Right cardiac atrium (tissue), 5 donors: ENCODE measurements at regions not wholly inside any gene's neighbourhood (a gene's known extent, or its start where the extent isn't known, plus 50 kb on each side); places are given as distances from the start of the nearest gene placed in this dataset.
A peak's percentile ranks its signal among the peaks of the same experiment; 100 is the strongest.

ENCODE experiments used
- ATAC-seq, 2 donors: fragments of 200-7000 bp; cut with Tn5 transposase; one replicate each; pipeline versions ENCODE4 v1.8.0 to v1.9.1; 2020; ENCODE audit warnings: moderate library complexity in 2 of 2, mild to moderate bottlenecking in 1 of 2
- DNase-seq, 3 donors: peaks; one replicate each; pipeline ENCODE4 v3.0.0-alpha.2; 2020
- H3K27ac ChIP-seq: one replicate; pipeline ENCODE4 v1.5.1; 2013; ENCODE audit warnings: mild to moderate bottlenecking, low read length, control low read depth, moderate library complexity
- H3K27me3 ChIP-seq: one replicate; pipeline ENCODE4 v1.6.1; 2013; ENCODE audit not compliant: control insufficient read depth, insufficient read depth
- H3K4me1 ChIP-seq: one replicate; pipeline ENCODE4 v1.6.1; 2013; ENCODE audit warnings: low read length; ENCODE audit not compliant: control insufficient read depth, insufficient read depth
- H3K4me3 ChIP-seq: one replicate; pipeline ENCODE4 v1.5.1; 2013; ENCODE audit warnings: low read length, control low read depth
- H3K9me3 ChIP-seq: one replicate; pipeline ENCODE4 v1.6.1; 2013; ENCODE audit warnings: low read length; ENCODE audit not compliant: control insufficient read depth
- WGBS: extraction: QIAGEN DNeasy Blood & Tissue Kit; methylation state at CpG from one replicate; pipeline ENCODE4 v1.1.7; 2013; 5-methylcytosine and 5-hydroxymethylcytosine counted together
- intact Hi-C, 4 donors: fragments of 100-400 bp; cut with DNase I; formaldehyde crosslinking; loops; one replicate each; pipeline versions ENCODE4 v1.11.0 to v1.14.0; 2022 to 2023
- donor health status: healthy with polysubstance abuse.
- donor health status: DM: no; HTN: yes; CAD: no.
- donor health status: DM: no; HTN: no; CAD: no.
- donor health status: DM: no; HTN: yes; CAD: no; lungs with severe emphysema.
- donor health status: DM: yes; HTN: yes; CAD: no.

- 66% methylated on average over 6 of the region's 6 CpGs for WGBS
- H3K4me1 ChIP-seq = no peaks in the 10 kb centered on the region
- no peak for DNase-seq
- no peak for ATAC-seq
- H3K4me3 ChIP-seq = no peak overlapping the region
- no peak overlapping the region for H3K27ac ChIP-seq
- intact Hi-C loops = no loop called here
- H3K27me3 ChIP-seq = no peaks in the 10 kb centered on the region
- H3K9me3 ChIP-seq = no peaks in the 10 kb centered on the region
Measured at GRCh38 chr5:89011778-89012711, 129.1 kb upstream of the MEF2C start.

- no peak overlapping the region for H3K4me3 ChIP-seq
- no peak overlapping the region for H3K27ac ChIP-seq
- DNase-seq = no peak
- 90% methylated on average over 2 of the region's 2 CpGs for WGBS
- no peaks in the 10 kb centered on the region for H3K4me1 ChIP-seq
- ATAC-seq = no peak
- intact Hi-C loops = no loop called here
- no peaks in the 10 kb centered on the region for H3K9me3 ChIP-seq
- H3K27me3 ChIP-seq = no peaks in the 10 kb centered on the region
Measured at GRCh38 chr5:89010512-89010911, 127.5 kb upstream of the MEF2C start.

DNA sequence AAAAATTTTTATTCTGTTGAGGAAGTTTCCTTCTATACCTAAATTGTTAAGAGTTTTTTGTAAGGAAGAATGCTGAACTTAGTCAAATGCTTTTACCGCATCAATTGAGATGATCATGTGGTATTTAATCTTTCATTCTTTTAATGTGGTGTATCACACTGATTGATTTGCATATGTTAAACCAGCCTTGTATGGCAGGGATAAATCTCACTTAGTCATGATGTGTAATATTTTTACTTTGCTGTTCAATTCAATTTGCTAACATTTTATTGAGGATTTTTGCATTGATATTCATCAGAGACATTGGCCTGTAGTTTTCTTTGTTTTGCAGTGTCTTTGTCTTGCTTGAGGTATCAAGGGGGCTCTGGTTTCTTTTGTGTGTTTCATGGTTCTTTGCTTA lies 125.3 kb upstream of the MEF2C start:
- no peak overlapping the region for H3K4me3 ChIP-seq
- H3K27ac ChIP-seq = no peak overlapping the region
- no peaks in the 10 kb centered on the region for H3K9me3 ChIP-seq
- H3K4me1 ChIP-seq = no peaks in the 10 kb centered on the region
- no peak for DNase-seq
- ATAC-seq = no peak
- no peaks in the 10 kb centered on the region for H3K27me3 ChIP-seq
- 97% methylated on average over 1 of the region's 1 CpG for WGBS
- intact Hi-C loops = no loop called here

GRCh38 chr5:89005990-89006389 lies 123.0 kb upstream of the MEF2C start:
- Histone ChIP-seq H3K4me1 (no peaks in the 10 kb centered on the region), H3K4me3 (no peak overlapping the region), H3K27me3 (no peaks in the 10 kb centered on the region), H3K27ac (no peak overlapping the region), H3K9me3 (no peaks in the 10 kb centered on the region)
- no peak for ATAC-seq
- intact Hi-C loops = no loop called here
- DNase-seq = no peak
- WGBS = 85% methylated on average over 2 of the region's 2 CpGs

- intact Hi-C loops = no loop called here
- H3K4me3 ChIP-seq = no peak overlapping the region
- H3K9me3 ChIP-seq = no peaks in the 10 kb centered on the region
- ATAC-seq (no peak), DNase-seq (no peak)
- H3K27ac ChIP-seq = no peak overlapping the region
- no peaks in the 10 kb centered on the region for H3K27me3 ChIP-seq
- no peaks in the 10 kb centered on the region for H3K4me1 ChIP-seq
- WGBS = 93% methylated on average over 3 of the region's 3 CpGs
Measured at GRCh38 chr5:89004379-89004778, 121.4 kb upstream of the MEF2C start.

DNA sequence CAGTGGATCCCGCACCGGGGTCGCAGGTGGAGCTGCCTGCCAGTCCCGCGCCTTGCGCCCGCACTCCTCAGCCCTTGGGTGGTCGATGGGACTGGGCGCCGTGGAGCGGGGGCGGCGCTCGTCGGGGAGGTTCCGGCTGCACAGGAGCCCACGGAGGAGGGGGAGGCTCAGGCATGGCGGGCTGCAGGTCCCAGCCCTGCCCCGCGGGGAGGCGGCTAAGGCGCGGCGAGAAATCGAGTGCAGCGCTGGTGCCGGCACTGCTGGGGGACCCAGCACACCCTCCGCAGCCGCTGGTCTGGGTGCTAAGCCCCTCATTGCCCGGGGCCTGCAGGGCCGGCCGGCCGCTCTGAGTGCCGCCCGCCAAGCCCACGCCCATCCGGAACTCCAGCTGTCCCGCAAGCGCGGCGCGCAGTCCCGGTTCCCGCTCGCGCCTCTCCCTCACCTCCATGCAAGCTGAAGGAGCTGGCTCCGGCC lies 120.6 kb upstream of the MEF2C start:
- Histone ChIP-seq H3K27me3 (no peaks in the 10 kb centered on the region), H3K27ac (no peak overlapping the region), H3K4me3 (no peak overlapping the region), H3K9me3 (no peaks in the 10 kb centered on the region), H3K4me1 (no peaks in the 10 kb centered on the region)
- DNase-seq (peak in 1 of 3 donors; percentile 47), ATAC-seq (no peak)
- intact Hi-C loops = no loop called here
- WGBS = 98% methylated on average over 47 of the region's 47 CpGs

DNA sequence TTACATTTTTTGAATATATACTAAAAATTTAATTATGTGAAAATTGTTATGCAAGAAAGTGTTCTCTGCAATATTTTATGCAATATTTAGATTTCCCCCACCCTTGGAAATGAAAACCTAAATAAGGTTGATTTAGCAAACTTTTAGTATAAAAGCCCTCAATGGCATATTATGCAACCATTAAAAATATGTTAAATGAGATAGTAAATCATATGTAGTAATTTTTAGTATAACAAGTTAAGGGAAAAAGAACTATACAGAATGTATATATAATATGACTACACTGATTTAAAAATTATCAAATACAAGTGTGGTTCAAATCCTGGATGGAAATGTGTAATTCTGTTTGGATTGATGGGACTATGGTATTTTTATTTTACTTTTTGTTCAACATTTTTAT lies 116.9 kb upstream of the MEF2C start:
- Histone ChIP-seq H3K4me3 (no peak overlapping the region), H3K27ac (no peak overlapping the region), H3K9me3 (no peaks in the 10 kb centered on the region), H3K4me1 (no peaks in the 10 kb centered on the region), H3K27me3 (no peaks in the 10 kb centered on the region)
- ATAC-seq (no peak), DNase-seq (no peak)
- intact Hi-C loops = no loop called here

DNA sequence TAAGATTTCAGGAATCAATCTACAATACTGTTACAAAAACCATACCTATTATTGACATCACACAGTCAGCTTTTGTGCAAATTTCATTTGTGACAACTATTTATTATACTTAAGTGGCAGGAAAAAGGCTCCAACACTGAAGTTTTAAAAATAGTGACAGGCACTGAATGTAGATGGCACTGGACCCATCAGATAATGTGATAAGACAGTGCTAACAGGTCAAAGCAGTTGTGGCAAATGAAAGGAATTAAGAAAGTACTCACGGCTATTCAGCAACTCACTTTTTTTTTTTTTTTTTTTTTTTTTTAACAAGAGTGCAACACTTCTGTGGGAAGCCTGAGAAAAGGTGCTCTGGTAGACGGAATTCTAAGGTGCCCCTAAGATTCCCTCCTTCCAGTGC lies 115.0 kb upstream of the MEF2C start:
- 47% methylated on average over 2 of the region's 2 CpGs for WGBS
- no peak overlapping the region for H3K4me3 ChIP-seq
- intact Hi-C loops = no loop called here

DNA sequence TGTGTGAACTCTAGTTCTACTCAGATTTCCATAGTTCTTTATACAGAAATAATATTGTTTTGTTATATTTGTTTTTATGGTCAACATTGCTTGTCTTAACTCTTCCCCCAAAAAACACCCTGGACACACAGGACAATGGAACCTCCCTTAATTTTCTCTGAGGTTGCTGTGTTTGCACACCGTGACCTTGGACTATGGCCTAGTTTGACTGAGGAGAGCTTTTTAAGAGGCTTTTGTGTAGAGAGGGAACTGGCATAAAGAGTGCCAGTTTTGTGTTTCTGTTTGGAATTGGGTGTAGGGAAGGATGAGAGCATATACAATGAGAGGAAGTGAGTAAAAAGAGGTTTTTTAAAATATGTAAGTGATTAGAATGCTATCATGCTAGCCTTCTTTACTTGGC lies 101.1 kb upstream of the MEF2C start:
- H3K4me3 ChIP-seq = no peak overlapping the region
- intact Hi-C loops = no loop called here
- DNase-seq = no peak
- no peak overlapping the region for H3K27ac ChIP-seq
- H3K4me1 ChIP-seq = no peaks in the 10 kb centered on the region
- H3K27me3 ChIP-seq = no peaks in the 10 kb centered on the region
- ATAC-seq = no peak
- no peaks in the 10 kb centered on the region for H3K9me3 ChIP-seq
- 82% methylated on average over 1 of the region's 1 CpG for WGBS

More for the DNA sequence above, 115.0 kb upstream of the MEF2C start:
- Histone ChIP-seq H3K4me1 (no peaks in the 10 kb centered on the region), H3K27ac (no peak overlapping the region), H3K27me3 (no peaks in the 10 kb centered on the region), H3K9me3 (no peaks in the 10 kb centered on the region)
- DNase-seq (no peak), ATAC-seq (no peak)

DNA sequence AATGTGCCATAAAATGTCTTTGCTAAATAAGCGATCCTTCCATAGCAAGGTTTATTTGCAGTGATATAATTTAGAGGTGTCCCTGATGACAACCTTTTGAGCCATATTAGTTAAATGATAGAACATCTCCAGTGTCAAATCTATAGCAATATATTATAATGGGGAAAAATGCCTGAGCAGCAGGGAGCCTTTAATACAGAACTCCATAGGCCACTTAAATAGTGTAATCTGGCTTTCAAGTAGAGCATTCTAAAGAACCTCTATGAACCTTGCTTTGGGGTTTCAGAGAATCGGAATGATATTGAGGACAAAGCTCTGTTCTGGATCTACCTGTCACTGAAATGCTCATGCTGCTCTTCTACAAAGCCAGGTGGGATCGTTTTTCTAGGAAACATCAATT lies 96.7 kb upstream of the MEF2C start:
- intact Hi-C loops = no loop called here
- Histone ChIP-seq H3K27me3 (no peaks in the 10 kb centered on the region), H3K27ac (no peak overlapping the region), H3K9me3 (no peaks in the 10 kb centered on the region), H3K4me3 (no peak overlapping the region), H3K4me1 (no peaks in the 10 kb centered on the region)
- WGBS = 91% methylated on average over 3 of the region's 3 CpGs
- ATAC-seq (no peak), DNase-seq (no peak)

- no peak for DNase-seq
- WGBS = 76% methylated on average over 3 of the region's 3 CpGs
- H3K9me3 ChIP-seq = no peaks in the 10 kb centered on the region
- H3K27me3 ChIP-seq = no peaks in the 10 kb centered on the region
- H3K4me3 ChIP-seq = no peak overlapping the region
- H3K27ac ChIP-seq = no peak overlapping the region
- ATAC-seq = no peak
- H3K4me1 ChIP-seq = no peaks in the 10 kb centered on the region
- intact Hi-C loops = no loop called here
Measured at GRCh38 chr5:88979244-88979643, 96.3 kb upstream of the MEF2C start.

DNA sequence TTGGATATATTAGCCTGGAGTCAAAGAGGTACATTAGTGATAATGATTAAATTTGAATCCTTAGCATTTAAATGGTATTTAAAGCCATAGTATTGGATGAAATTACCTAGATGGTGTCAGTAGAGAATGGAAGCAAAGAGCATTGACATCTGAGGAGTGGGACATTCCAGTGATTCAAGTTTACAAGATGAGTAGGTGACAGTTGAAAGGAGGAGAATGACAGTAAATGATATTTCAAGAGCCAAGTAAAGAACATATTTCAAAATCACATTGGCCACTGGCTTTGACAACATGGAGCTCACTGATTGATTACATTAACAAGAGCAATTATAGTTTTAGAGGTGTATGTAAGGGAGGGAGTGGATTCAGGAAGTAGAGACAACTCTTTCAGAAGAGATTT lies 93.9 kb upstream of the MEF2C start:
- ATAC-seq (no peak), DNase-seq (no peak)
- Histone ChIP-seq H3K27me3 (no peaks in the 10 kb centered on the region), H3K27ac (no peak overlapping the region), H3K9me3 (no peaks in the 10 kb centered on the region), H3K4me3 (no peak overlapping the region), H3K4me1 (no peaks in the 10 kb centered on the region)
- intact Hi-C loops = no loop called here
